ENCODE measurements at regions not wholly inside any gene's neighbourhood (a gene's known extent, or its start where the extent isn't known, plus 50 kb on each side); places are given as distances from the start of the nearest gene placed in this dataset.
A peak's percentile ranks its signal among the peaks of the same experiment; 100 is the strongest.

- peak; percentile 42 for DNase-seq
Observed at GRCh38 chr10:121284936-121285335, 313.3 kb downstream of the FGFR2 start.

DNA sequence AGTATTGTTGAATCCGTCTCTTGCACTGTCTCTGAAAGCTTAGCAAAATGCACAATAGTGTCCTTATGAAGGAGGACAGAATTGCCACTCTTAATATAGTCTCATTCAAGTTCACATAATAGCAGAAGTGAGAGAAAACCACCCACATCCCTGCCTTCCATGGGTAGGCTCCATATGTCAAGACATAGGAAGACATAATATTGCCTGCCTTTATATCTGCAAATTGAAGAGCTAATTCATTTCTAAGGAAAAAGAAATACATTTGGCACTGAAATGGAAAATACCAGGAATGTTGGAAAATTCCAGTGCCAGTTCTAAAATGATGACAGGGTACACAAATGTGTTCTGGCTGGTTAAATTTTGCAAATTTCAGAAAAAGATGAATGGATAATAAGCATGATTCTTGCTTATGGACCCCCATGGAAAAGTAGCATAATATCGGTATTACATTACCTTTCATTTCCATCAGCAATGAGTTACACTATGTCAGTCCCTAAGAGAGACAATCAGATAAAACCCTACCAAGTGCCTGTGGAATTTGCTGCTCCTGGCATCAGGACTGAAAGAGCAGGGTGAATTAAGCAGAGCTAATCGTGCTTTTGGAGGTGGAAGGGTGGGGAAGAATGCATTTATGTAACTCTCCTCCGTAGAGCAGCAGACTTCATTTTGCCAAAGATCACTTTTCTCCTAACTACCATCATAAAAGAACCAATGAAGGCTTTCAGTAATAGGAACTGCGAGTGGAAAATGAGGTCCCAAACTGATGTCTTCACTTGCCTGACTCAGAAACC, 312.6 kb downstream of the FGFR2 start:
- DNase-seq, result no peak

DNA sequence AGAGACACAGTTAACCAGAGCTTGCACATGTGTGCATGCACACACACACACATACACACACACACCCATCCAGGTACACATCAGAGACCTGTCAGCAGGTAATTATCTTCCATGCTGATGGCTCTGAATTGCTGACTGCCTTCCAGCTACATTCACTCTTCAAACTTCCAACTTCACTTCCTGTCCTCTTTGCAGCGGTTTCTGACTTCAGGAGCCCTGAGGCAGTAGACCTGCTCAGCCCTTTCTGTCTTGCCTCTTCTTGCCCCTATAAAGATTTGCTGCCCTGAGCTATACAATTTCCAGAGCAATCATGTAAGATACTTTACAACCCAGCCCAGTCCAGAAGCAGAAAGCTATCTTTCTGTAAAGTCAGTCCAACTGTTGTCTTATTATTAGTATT, 310.2 kb downstream of the FGFR2 start:
- DNase-seq, result no peak

- DNase-seq, result no peak
Observed at GRCh38 chr10:121288864-121289661, 309.2 kb downstream of the FGFR2 start.

- DNase-seq, result no peak
Observed at GRCh38 chr10:121289800-121290199, 308.4 kb downstream of the FGFR2 start.

DNA sequence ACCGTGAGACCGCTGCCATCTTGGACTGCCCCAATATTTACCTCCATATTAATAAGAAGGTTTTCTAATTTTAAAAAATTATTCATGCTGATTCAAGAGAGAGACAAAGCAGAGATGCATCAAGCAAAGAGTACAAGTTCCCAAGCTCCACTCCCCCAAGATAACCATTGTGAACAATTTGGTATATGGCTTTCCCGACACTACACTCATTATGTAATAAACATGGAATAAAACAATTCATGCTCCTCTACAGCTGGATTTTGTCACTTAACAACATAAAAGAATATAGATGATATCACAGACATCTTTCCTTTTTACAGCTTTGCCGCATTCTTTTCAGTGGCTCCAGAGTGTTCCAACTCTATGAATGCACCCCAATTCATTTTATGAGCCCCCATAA, 307.6 kb downstream of the FGFR2 start:
- DNase-seq, result no peak

DNA sequence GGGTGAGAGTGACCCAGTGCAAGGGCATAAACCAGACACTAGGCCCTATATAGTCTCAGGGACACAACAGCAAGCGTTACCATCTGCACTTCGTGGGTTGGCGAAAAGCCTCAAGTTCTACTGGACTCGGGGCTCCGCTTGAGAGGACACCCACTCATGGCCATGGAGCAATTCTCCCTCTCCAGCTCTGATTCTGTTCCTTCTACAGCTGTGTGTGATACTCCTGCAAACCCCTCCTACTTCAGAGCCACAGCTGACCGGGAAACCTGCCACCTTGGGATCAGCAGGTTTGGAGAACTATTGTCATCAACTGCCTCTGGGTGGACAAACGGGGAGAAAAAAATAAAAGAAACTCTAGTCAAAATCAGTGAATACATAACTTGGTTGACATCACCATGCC, 306.9 kb downstream of the FGFR2 start:
- DNase-seq, result no peak

DNA sequence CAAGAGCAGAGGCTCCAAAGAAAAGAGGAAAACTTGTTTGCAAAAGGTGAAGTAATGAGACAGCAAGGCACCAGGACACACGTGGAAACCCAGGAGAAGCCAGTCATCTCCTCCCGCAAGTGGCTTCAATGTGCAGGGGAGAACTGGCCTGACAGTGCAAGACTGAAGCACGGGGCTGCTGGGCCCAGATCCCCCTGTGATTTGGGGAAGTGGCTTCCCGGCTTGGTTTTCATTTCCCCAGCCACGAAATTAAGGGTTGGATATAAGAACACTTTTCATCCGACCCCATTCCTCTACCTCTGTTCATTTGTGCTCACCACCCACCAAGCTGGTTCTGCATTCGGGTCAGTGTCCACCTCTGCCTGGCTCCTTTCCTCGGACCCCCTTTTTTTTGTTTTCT, 306.4 kb downstream of the FGFR2 start:
- no peak for DNase-seq

DNA sequence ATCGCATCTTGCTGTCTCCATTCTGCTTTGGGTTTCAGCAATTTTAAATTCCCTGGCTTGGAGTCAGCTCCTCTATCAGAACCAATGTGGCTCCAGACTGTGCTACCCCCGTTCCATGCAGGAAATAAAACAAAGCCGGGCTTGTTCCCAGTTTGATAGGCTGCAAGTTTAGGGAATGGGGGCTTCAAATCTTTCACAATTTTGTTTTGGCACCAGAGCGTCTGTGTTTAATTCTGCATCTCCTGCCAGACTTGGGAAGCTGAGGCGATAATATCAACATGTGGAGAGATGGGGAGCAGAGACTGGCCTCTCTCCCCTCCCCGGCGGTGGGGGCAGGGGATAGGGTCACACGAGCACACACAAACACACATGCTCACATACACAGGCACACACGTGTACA, 305.9 kb downstream of the FGFR2 start:
- DNase-seq, result no peak

DNA sequence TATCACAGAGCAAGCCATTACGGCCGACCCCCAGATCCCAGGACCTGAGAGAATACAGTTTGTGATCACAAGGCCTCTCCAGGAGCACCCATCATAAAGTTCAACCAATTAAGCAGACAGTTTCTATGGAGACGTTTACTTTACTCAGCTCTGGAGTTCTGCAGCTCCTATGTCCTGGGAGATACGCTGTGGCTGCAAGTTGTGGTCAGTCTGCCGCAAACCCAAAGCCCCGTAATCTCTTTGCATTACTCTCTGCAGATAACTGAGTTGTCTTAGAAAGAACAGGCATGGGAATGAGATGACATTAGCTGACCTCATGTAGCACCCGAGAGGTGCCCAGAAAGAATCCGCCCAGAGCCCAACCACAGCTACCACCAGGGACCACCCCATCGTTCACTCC, 305.1 kb downstream of the FGFR2 start:
- DNase-seq, result no peak

DNA sequence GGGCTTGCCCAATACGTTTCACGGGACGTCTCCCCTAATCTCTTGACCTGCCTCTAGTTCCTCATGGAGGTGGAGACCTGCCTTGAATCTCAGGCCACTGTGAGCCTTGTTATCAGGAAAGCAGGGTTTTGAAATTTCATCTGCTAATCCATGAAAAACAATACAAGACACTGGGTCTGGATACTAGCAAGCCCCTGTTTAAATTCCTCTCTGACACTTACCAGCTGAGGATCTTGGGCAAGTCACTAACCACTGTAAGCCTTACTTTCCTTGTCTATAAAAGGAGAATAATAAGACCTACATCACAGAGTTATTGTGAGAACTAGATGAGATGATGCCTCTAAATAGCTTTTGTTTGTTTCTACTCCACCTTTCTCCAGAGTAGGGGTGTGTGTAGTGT, 303.6 kb downstream of the FGFR2 start:
- no peak for DNase-seq

DNA sequence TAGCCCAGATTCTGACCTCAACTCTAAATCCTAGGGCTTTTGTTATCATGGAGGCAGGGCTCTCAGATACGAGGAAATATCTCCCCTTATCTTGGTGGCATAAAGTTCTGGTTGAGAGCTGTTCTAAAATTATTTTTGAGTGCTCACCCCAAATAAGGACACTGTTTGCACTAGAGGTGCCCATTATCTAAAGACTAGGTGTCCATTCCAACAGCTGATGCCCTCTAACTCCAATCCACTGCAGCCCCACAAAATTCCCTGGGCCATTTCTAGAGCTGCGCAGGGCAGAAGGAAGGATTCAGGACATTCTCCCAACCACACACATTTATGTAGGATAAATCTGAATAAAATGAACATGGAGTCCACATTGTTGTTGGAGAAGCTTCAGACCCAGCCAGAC, 301.9 kb downstream of the FGFR2 start:
- no peak for DNase-seq

- DNase-seq, result no peak
Observed at GRCh38 chr10:121296881-121297585, 301.2 kb downstream of the FGFR2 start.

- DNase-seq, result no peak
Observed at GRCh38 chr10:121300723-121301122, 297.5 kb downstream of the FGFR2 start.

DNA sequence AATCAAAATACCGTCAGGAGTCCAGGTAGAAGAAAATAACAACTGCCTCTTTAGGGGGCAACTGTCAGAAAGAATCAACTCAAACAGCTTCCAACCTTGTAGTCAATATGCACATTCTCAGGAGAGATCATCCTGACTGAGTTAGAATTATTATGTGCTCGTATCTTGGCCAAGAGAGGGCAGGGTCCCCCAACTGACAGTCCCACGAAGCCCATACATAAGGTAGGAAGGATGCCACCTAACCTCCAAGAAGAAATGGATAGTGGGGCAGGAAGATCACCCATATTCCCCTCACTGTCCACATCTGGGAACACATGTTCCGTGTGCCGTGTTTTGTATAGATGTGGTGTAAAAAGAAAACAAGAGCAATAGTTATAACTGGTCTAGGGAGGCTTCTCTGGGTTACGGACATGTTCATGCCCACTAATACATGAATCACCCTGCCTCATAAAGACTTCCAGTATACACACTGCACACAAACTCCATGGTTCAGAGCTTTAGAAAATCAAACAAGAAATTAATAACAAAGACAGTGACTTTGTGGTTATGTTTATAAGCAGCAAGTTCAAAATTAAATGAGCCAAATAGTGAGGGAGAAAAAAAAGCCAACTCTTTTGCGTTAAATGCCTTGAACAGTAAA, 295.6 kb downstream of the FGFR2 start:
- no peak for DNase-seq

DNA sequence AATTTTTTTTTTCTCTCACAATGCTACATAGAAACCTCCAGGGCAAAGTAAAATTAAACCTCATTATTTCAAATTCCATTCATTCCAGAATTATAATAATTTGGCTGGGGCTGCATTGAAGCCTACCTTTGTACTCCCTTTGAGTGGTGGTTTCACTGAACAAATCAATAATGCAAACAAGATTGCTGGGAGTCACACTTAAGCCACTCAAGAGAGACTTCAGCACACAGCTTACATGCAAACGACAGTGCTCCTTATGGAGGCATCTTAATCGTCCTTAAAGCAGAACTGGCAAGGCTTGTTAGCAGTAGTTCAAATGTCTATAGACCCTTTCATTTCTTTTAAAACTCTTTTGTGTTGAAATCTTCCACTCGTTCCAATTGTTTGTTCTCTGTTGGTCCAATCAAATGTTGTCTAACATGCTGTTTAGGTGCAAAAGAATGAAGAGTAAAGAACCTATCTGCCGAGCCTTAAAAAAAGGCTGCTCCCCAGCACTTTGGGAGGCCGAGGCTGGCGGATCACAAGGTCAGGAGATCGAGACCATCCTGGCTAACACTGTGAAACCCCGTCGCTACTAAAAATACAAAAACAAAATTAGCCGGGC, 294.9 kb downstream of the FGFR2 start:
- no peak for DNase-seq

DNA sequence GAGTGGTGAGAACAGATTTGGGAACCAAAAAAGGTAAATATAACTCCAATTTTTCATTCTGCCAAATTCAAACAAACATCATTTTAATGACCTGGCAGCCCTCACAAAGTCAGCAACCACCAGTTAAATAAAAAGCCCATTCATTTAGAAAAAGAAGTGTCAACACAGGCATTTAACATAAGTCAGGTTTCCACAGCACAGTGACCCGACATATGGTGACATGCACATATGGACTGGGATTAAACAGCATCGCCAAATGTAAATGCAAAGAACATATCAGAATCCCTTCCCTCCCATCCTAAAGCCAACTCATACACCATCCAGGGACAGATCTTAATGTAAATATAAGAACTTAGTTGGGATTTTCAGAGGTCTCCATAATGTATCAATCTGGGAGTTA, 293.2 kb downstream of the FGFR2 start:
- DNase-seq, result no peak

DNA sequence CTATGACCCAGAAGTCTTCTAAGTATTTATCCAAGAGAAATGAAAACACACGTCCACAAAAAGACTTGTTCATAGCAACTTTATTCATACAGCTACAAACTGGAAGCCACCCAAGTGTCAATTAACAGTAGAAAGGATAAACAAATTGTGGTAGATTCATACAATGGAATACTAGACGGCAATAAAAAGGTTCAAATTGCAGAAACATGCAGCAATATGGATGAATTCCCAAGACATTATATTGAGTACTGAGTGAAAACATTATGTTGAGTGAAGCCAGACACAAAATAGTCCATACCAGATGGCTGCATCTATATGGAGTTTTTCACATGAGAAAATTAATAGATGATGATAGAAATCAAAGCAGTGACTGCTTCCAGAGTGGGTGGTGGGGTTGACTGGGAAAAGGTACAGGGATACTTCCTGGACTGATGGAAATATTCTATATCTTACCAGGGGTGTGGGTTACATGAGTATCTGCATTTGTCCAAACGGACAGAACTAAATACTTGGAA, 292.0 kb downstream of the FGFR2 start:
- no peak for DNase-seq

DNA sequence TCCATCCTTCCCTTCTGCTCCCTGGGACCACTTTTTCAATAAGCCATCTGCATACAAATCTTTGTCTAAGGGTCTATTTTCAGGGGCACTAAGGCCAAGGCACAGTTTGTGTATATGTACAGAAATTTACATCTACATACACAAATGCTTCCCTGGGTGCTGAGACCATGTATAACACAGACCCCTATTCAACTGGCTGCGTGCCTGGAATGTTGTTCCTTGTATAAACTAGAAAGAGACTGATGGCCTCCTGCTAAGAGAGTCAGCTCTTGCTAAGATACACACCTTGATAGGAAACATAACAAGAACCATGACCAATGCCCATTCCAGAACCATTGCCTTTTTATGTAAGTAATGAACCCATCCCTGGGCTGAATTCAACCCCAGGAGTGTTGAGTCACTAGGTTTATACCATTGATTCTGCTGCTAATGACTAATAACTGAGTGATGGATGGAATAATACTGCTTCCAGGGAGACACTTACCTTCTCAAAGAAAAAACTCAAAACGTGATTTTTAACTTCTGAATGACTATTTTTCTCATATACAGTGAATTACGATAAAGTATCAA, 290.7 kb downstream of the FGFR2 start:
- no peak for DNase-seq

DNA sequence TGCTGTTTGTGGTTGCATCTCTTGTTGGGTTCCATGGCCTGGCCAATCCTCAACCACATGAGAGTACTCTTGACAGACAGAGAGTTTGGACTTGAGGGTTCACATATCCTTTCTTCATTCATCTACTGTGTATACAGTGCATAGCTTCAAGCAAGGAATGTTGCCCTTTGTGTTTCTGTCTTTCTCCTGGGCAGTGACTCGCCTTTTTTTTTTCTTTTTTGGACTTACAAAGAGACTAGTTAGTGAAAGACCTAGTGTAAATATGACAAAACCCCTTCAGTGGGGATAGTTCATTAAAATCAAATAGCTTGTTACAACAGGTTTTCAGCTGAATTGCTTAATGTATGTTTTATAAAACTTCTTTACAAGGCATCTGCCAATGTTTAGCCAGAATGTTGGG, 290.2 kb downstream of the FGFR2 start:
- DNase-seq, result no peak

GRCh38 chr10:121309164-121309563, 289.1 kb downstream of the FGFR2 start:
- DNase-seq, result no peak

DNA sequence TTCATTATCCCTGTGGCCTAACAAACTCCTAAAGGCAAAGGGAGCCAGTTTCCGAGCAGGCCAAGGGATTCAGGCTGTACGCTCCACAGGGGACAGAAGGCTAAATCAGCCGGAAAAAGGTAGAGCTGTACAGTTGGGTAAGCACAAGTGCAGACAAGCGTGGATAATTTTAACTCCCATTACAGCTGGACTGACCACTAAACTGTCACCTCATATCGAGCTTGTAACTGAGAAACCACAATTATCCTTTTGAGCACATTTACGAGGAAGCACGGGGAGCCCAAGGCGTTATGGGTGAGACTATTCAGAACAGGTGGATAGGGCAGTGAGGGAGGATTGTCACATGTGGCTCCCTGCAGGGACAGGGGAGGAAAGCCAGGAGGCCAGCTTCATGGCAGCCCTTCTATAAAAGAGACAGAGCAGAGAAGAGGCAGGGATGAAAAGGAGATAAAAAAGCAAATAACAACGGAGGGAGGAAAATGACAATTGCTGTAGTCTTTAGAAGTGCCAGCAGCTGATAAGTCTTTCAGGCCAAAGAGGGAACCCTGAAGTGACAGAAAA, 288.0 kb downstream of the FGFR2 start:
- no peak for DNase-seq

Measured in NCI-H1105 (cell line).